Spleen (tissue), 7 donors: ENCODE measurements at regions not wholly inside any gene's neighbourhood (a gene's known extent, or its start where the extent isn't known, plus 50 kb on each side); places are given as distances from the start of the nearest gene placed in this dataset.

Source experiments
- POLR2A ChIP-seq, 3 donors: fragments of 450-650 bp; IDR thresholded peaks; one replicate each; pipeline ENCODE4 v1.5.1; 2017; ENCODE audit warnings: antibody characterized with exemption in 3 of 3, mild to moderate bottlenecking in 1 of 3
- POLR2AphosphoS5 ChIP-seq, 3 donors: sonication (generic); formaldehyde crosslinking; IDR thresholded peaks; one replicate each; pipeline ENCODE4 v1.5.1; 2017; ENCODE audit warnings: antibody characterized with exemption in 3 of 3
- TF ChIP-seq, protein P1 (sequence below), 11 experiments: fragments of 200-600 bp in 7 of 11; fragments of 450-650 bp in 4 of 11; sonication (generic) in 4 of 11; IDR thresholded peaks in 8 of 11; conservative IDR thresholded peaks in 3 of 11; 1 replicate in 7 of 11; 2 replicates in 4 of 11; pipeline versions ENCODE4 v1.4.0 to v1.8.0; 2016 to 2021; ENCODE audit warnings: antibody characterized with exemption in 11 of 11, inconsistent platforms in 4 of 11, mild to moderate bottlenecking in 1 of 11
- donor health status: DM: no; HTN: no; CAD: no; lungs with moderate emphysema.
- donor health status: DM: no; HTN: no; CAD: no.
- donor health status: DM: no; HTN: no; CAD: no.

- TF ChIP-seq POLR2AphosphoS5 (IDR thresholded peaks at IDR 0.05) = no peak
- no peak for TF ChIP-seq POLR2A (IDR thresholded peaks at IDR 0.05)
- TF ChIP-seq, protein P1, sequence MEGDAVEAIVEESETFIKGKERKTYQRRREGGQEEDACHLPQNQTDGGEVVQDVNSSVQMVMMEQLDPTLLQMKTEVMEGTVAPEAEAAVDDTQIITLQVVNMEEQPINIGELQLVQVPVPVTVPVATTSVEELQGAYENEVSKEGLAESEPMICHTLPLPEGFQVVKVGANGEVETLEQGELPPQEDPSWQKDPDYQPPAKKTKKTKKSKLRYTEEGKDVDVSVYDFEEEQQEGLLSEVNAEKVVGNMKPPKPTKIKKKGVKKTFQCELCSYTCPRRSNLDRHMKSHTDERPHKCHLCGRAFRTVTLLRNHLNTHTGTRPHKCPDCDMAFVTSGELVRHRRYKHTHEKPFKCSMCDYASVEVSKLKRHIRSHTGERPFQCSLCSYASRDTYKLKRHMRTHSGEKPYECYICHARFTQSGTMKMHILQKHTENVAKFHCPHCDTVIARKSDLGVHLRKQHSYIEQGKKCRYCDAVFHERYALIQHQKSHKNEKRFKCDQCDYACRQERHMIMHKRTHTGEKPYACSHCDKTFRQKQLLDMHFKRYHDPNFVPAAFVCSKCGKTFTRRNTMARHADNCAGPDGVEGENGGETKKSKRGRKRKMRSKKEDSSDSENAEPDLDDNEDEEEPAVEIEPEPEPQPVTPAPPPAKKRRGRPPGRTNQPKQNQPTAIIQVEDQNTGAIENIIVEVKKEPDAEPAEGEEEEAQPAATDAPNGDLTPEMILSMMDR (IDR thresholded peaks at IDR 0.05 in 8 of 11, conservative IDR thresholded peaks at IDR 0.05 in 3 of 11) = no peak
Observed at GRCh38 chr4:71683309-71683708, 100.6 kb downstream of the GC start.
